ENCODE measurements at regions not wholly inside any gene's neighbourhood (a gene's known extent, or its start where the extent isn't known, plus 50 kb on each side); places are given as distances from the start of the nearest gene placed in this dataset.

DNA sequence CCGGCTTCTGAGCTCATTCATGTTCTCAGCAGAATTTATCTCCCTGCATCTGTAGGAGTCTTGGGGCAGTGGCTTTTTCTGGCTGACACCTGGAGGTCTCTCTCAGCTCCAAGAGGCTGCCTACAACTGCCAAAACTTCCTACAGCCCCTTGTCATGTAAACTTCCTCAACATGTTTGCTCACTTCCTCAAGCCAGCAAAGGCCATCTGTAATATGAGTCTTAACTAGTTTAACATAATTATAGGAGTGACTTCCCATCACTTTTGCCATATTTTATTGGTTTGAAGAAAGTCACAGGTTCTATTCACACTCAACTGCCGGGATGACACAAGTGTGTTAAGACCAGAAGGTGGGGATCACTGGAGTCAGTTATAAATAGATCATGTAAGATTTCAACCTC, 194.0 kb downstream of the VRK1 start:
- TF ChIP-seq, protein P1, sequence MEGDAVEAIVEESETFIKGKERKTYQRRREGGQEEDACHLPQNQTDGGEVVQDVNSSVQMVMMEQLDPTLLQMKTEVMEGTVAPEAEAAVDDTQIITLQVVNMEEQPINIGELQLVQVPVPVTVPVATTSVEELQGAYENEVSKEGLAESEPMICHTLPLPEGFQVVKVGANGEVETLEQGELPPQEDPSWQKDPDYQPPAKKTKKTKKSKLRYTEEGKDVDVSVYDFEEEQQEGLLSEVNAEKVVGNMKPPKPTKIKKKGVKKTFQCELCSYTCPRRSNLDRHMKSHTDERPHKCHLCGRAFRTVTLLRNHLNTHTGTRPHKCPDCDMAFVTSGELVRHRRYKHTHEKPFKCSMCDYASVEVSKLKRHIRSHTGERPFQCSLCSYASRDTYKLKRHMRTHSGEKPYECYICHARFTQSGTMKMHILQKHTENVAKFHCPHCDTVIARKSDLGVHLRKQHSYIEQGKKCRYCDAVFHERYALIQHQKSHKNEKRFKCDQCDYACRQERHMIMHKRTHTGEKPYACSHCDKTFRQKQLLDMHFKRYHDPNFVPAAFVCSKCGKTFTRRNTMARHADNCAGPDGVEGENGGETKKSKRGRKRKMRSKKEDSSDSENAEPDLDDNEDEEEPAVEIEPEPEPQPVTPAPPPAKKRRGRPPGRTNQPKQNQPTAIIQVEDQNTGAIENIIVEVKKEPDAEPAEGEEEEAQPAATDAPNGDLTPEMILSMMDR (IDR thresholded peaks at IDR 0.05; ENCODE audit: insufficient read depth, low read length, poor library complexity, severe bottlenecking): no peak
- DNase-seq (ENCODE audit: extremely low read depth, insufficient read length): no peak
- Histone ChIP-seq H3K27me3 (replicated peaks; ENCODE audit: control insufficient read depth, insufficient read depth, low read length) (no peaks in the 10 kb centered on the region), H3K36me3 (ENCODE audit: control insufficient read depth, insufficient read depth, low read length) (no peaks in the 10 kb centered on the region), H3K4me3 (replicated peaks; ENCODE audit: low read depth, low read length) (no peak overlapping the region)

DNA sequence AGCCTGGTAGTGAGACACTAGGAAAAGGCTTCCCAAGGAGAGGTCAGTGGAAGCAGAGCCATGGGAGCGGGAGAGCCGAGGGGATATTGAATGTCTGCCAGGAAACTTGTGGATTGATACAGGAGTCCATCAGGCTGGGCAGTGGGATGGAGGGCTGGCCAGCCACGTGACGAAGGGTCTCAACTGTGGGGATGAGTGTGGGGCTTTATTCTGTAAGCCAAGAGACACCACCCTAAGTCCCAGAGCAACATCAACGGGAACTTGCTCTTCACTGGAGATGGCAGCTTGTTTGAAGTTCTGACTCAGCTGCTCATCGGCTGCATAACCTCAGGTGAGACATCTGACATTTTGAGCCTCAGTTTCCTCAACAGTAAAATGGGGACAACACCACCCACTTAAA, 197.8 kb downstream of the VRK1 start:
- Histone ChIP-seq H3K4me3 (replicated peaks; ENCODE audit: low read depth, low read length) (no peak overlapping the region), H3K27me3 (replicated peaks; ENCODE audit: control insufficient read depth, insufficient read depth, low read length) (no peaks in the 10 kb centered on the region), H3K36me3 (ENCODE audit: control insufficient read depth, insufficient read depth, low read length) (no peaks in the 10 kb centered on the region)
- TF ChIP-seq, protein P1 (IDR thresholded peaks at IDR 0.05; ENCODE audit: insufficient read depth, low read length, poor library complexity, severe bottlenecking): no peak
- no peak for DNase-seq (ENCODE audit: extremely low read depth, insufficient read length)

DNA sequence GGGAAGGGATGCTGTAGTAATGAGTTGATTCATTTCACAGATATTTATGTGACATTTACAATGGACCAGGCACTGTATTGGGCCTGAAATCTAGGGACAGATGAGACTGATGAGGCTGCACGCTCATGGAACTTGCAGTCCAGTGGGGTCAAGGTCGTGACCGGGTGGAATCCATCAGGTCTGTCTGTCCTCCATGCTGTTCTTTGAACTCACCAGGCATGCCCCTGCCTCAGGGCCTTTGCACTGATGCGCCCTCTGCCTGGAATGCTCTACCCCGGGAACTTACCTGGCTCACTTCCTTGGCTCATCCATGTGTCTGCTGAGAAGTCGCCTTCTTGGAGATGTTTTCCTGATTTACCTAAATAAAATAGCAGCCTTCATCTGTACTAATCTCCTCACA, 200.1 kb downstream of the VRK1 start:
- no peaks in the 10 kb centered on the region for H3K27me3 ChIP-seq (replicated peaks; ENCODE audit: control insufficient read depth, insufficient read depth, low read length)
- DNase-seq (ENCODE audit: extremely low read depth, insufficient read length): no peak
- H3K36me3 ChIP-seq (ENCODE audit: control insufficient read depth, insufficient read depth, low read length): no peaks in the 10 kb centered on the region
- H3K4me3 ChIP-seq (replicated peaks; ENCODE audit: low read depth, low read length): no peak overlapping the region
- TF ChIP-seq, protein P1 (IDR thresholded peaks at IDR 0.05; ENCODE audit: insufficient read depth, low read length, poor library complexity, severe bottlenecking): no peak

DNA sequence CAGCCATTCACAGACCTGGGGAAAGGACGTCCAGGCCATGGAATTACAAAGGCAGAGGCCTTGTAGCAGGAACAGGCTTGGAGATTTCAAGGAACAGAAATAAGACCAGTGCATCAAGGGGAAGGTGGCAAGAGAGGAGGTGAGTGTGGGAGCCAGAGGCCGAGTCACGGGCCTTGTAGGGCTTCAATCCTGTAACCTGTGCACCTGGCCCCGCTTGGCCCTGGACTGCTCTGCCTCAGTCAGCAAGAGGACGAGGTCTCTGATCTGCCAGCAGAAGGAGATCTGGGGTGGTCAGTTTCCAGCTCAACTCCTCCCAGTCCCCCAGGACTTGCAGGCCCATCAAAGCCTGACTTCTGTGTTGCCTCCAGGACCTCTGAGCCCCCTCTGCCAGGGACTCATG, 200.8 kb downstream of the VRK1 start:
- TF ChIP-seq, protein P1 (IDR thresholded peaks at IDR 0.05; ENCODE audit: insufficient read depth, low read length, poor library complexity, severe bottlenecking): no peak
- H3K27me3 ChIP-seq (replicated peaks; ENCODE audit: control insufficient read depth, insufficient read depth, low read length): no peaks in the 10 kb centered on the region
- no peak for DNase-seq (ENCODE audit: extremely low read depth, insufficient read length)
- no peaks in the 10 kb centered on the region for H3K36me3 ChIP-seq (ENCODE audit: control insufficient read depth, insufficient read depth, low read length)
- no peak overlapping the region for H3K4me3 ChIP-seq (replicated peaks; ENCODE audit: low read depth, low read length)

DNA sequence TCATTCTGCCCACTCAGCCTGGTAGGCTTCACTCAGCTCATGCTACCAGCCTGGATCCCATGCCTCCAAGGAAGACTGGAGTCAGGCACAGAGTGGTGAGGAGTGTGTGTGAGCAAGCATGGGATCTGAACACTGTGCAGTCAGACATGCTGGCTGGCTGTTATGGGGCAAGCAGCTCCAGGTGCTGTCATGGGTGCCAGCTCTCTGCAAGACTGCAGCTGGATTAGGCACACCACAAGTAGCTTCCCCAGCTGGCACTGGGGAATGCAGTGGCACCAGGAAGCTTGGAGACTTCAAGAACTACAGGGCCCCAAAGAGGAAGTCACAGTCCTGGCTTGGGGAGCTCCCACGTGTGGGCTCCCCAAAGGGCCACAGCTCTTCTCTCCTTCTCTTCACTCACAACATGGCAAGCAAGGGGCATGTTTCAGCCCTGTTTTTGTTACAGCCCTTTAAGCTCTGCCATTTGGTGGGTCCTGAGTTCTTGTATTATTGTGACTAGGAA, 202.5 kb downstream of the VRK1 start:
- Histone ChIP-seq H3K36me3 (ENCODE audit: control insufficient read depth, insufficient read depth, low read length) (no peaks in the 10 kb centered on the region), H3K27me3 (replicated peaks; ENCODE audit: control insufficient read depth, insufficient read depth, low read length) (no peaks in the 10 kb centered on the region), H3K4me3 (replicated peaks; ENCODE audit: low read depth, low read length) (no peak overlapping the region)
- TF ChIP-seq, protein P1 (IDR thresholded peaks at IDR 0.05; ENCODE audit: insufficient read depth, low read length, poor library complexity, severe bottlenecking): no peak
- DNase-seq (ENCODE audit: extremely low read depth, insufficient read length): no peak

DNA sequence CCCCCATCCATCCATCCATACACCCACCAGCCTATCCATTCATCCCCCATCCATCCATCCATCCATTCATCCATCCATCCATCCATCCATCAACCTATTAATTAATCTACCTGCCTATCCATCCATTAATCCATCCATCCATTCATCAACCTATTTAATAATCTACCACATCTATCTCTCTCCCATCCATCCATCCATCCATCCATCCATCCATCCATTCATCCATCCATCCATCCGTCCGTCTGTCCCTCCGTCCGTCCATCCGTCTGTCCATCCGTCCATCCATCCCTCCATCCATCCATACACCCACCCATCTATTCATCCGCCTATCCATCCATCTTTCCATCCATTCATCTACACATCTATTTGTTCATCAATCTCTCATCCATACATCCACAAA, 205.3 kb downstream of the VRK1 start:
- TF ChIP-seq, protein P1 (IDR thresholded peaks at IDR 0.05; ENCODE audit: insufficient read depth, low read length, poor library complexity, severe bottlenecking): no peak
- no peaks in the 10 kb centered on the region for H3K27me3 ChIP-seq (replicated peaks; ENCODE audit: control insufficient read depth, insufficient read depth, low read length)
- no peak for DNase-seq (ENCODE audit: extremely low read depth, insufficient read length)
- no peak overlapping the region for H3K4me3 ChIP-seq (replicated peaks; ENCODE audit: low read depth, low read length)
- no peaks in the 10 kb centered on the region for H3K36me3 ChIP-seq (ENCODE audit: control insufficient read depth, insufficient read depth, low read length)

All from GM06990 (cell line).